Mucosa of rectum (tissue), 2 donors: ENCODE measurements at regions not wholly inside any gene's neighbourhood (a gene's known extent, or its start where the extent isn't known, plus 50 kb on each side); places are given as distances from the start of the nearest gene placed in this dataset.
"Not testable (repeated sequence)": the region's sequence is repeated elsewhere in the genome, so short reads cannot be mapped to it uniquely, and the experiment has no call there.

Experiments used
- H3K27ac ChIP-seq, 2 donors: one replicate each; pipeline ENCODE4 v1.7.0; 2013; ENCODE audit warnings: inconsistent platforms in 2 of 2, low read depth in 2 of 2, low read length in 2 of 2
- H3K27me3 ChIP-seq, 2 donors: one replicate each; pipeline ENCODE4 v1.7.0; 2013; ENCODE audit warnings: low read length in 2 of 2; ENCODE audit not compliant: control insufficient read depth in 2 of 2, insufficient read depth in 2 of 2
- H3K36me3 ChIP-seq, 2 donors: one replicate each; pipeline ENCODE4 v1.7.0; 2013; ENCODE audit warnings: low read length in 2 of 2; ENCODE audit not compliant: control insufficient read depth in 2 of 2, insufficient read depth in 2 of 2
- H3K4me1 ChIP-seq, 2 donors: one replicate each; pipeline ENCODE4 v1.7.0; 2013; ENCODE audit warnings: low read length in 2 of 2, mild to moderate bottlenecking in 1 of 2; ENCODE audit not compliant: control insufficient read depth in 2 of 2, insufficient read depth in 2 of 2
- H3K4me3 ChIP-seq, 2 donors: one replicate each; pipeline ENCODE4 v1.7.0; 2013; ENCODE audit warnings: low read length in 2 of 2
- H3K9ac ChIP-seq, 2 donors: one replicate each; pipeline ENCODE4 v1.7.0; 2013; ENCODE audit warnings: low read length in 2 of 2, low read depth in 1 of 2, mild to moderate bottlenecking in 1 of 2
- H3K9me3 ChIP-seq, 2 donors: one replicate each; pipeline ENCODE4 v1.7.0; 2013; ENCODE audit warnings: low read length in 2 of 2; ENCODE audit not compliant: control insufficient read depth in 2 of 2
- donor health status: healthy.
- donor health status: Normal muscosa, but diverticular disease.

DNA sequence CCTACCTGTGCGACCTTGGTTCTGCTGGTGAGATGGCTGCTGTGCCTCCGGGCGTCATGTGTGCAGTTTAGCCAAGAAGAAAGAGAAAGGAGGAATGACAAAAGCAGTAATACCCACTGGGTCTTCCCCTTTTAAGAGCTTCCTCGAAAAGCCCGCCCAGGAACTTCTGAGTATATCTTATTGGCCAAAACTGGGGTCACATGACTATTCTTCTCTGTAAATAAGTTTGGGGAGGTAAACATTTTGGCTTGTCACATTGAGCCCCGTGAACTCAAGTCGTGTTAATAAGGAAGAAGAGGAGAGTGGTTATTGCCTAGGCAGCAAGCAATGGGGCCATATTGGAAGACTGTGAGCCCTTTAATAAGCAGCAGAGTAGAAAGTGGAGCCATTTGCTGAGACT lies 130.4 kb upstream of the ECI2 start:
- no peak overlapping the region for H3K9ac ChIP-seq
- no peak overlapping the region for H3K27ac ChIP-seq
- H3K4me1 ChIP-seq, result no peaks in the 10 kb centered on the region
- no peaks in the 10 kb centered on the region for H3K36me3 ChIP-seq
- no peaks in the 10 kb centered on the region for H3K9me3 ChIP-seq
- no peak overlapping the region for H3K4me3 ChIP-seq
- H3K27me3 ChIP-seq, result no peaks in the 10 kb centered on the region

- Histone ChIP-seq H3K36me3 (no peaks in the 10 kb centered on the region), H3K4me3 (no peak overlapping the region), H3K9ac (no peak overlapping the region), H3K9me3 (no peaks in the 10 kb centered on the region), H3K27ac (no peak overlapping the region), H3K4me1 (no peaks in the 10 kb centered on the region), H3K27me3 (no peaks in the 10 kb centered on the region)
These were observed 129.2 kb upstream of the ECI2 start for GRCh38 chr6:4264601-4265000.

GRCh38 chr6:4264081-4264480 lies 128.7 kb upstream of the ECI2 start:
- H3K27me3 ChIP-seq, result no peaks in the 10 kb centered on the region
- H3K4me3 ChIP-seq, result no peak overlapping the region
- H3K36me3 ChIP-seq, result no peaks in the 10 kb centered on the region
- H3K27ac ChIP-seq, result no peak overlapping the region
- no peaks in the 10 kb centered on the region for H3K9me3 ChIP-seq
- H3K4me1 ChIP-seq, result no peaks in the 10 kb centered on the region
- H3K9ac ChIP-seq, result no peak overlapping the region

DNA sequence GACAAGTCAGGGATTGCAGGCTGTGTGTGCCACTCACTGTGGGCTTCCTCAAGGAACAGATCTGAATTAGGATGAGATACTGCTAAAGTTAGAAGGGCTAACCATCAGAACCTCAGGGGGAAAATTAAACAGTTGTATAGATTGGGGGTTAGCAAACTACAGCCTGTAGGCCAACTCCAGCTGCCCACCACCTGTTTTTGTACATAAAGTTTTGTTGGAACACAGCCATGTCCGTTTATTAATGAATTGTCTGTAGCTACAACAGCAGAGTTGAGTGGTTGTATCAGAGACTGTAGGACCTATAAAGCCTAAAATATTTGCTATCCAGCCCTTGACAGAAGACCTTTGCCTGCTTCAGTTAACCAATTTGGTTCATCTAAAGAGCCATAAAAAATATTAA lies 127.2 kb upstream of the ECI2 start:
- Histone ChIP-seq H3K27ac (no peak overlapping the region), H3K36me3 (no peaks in the 10 kb centered on the region), H3K27me3 (no peaks in the 10 kb centered on the region), H3K4me3 (no peak overlapping the region), H3K4me1 (no peaks in the 10 kb centered on the region), H3K9ac (no peak overlapping the region), H3K9me3 (no peaks in the 10 kb centered on the region)

DNA sequence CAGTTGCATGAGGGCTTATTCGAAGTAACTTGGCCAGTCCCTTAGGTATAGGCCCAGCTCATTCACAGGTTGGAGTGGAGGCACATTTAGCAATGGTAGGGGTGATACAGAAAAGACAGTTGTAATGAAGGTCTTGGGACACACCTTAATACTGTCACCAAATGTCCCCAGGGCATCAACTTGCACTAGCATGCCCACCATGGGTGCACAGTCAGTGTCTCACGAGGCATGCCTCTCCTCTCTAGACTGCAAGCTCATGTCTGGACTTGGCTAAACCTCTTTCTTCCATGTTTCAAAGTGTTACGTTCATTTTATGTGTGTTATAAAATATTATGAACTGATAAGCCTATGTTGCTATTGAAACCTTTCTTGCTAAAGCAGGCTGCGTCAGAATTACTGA lies 124.0 kb upstream of the ECI2 start:
- Histone ChIP-seq H3K36me3 (no peaks in the 10 kb centered on the region), H3K4me1 (no peaks in the 10 kb centered on the region), H3K4me3 (no peak overlapping the region), H3K9ac (no peak overlapping the region), H3K9me3 (no peaks in the 10 kb centered on the region), H3K27ac (no peak overlapping the region), H3K27me3 (no peaks in the 10 kb centered on the region)

DNA sequence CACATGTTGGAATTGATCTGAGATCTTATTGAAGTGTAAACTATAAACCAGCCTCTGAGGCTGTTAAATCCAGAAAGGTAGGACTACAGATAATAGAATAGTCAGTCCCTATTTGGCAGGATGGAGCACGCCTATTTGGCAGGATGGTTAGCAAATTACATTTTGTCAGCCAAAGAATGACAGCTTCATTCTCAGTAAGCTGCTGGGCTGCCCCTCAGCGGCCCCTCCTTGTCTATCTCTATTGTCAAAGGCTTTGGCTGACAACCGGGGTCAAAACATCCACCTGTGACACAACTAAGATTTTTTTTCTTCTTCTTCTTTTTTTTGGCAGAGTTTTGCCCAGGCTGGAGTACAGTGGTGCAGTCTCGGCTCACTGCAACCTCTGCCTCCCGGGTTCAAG lies 123.4 kb upstream of the ECI2 start:
- Histone ChIP-seq H3K4me1 (no peaks in the 10 kb centered on the region), H3K27me3 (no peaks in the 10 kb centered on the region), H3K36me3 (no peaks in the 10 kb centered on the region), H3K9me3 (no peaks in the 10 kb centered on the region), H3K4me3 (no peak overlapping the region), H3K9ac (no peak overlapping the region), H3K27ac (no peak overlapping the region)

DNA sequence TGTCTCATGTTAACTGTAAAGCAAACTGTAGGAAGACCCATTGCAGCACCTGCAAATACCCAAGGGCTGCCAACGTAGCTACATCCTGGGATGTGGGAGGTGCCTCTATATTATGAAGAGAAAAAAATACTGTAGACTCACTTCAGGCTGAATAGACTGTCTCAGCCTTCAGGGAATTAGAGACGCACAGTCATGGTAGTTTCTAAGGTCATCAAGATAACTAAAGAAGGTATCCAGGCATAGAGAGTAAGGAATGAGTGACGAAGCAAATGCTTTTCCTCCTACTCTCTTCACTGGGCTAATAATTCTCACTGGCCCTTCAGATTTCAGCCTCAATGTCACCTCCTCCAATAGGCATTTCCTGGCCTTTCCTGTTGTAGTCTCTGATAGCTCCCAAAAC lies 121.6 kb upstream of the ECI2 start:
- no peaks in the 10 kb centered on the region for H3K9me3 ChIP-seq
- H3K9ac ChIP-seq, result no peak overlapping the region

GRCh38 chr6:4253604-4254231 lies 118.3 kb upstream of the ECI2 start:
- Histone ChIP-seq H3K9me3 (no peaks in the 10 kb centered on the region), H3K4me1 (no peaks in the 10 kb centered on the region), H3K27me3 (no peaks in the 10 kb centered on the region), H3K9ac (no peak overlapping the region), H3K27ac (no peak overlapping the region), H3K36me3 (no peaks in the 10 kb centered on the region), H3K4me3 (no peak overlapping the region)

More for the DNA sequence above, 121.6 kb upstream of the ECI2 start:
- Histone ChIP-seq H3K27me3 (no peaks in the 10 kb centered on the region), H3K27ac (no peak overlapping the region), H3K36me3 (no peaks in the 10 kb centered on the region), H3K4me1 (no peaks in the 10 kb centered on the region), H3K4me3 (no peak overlapping the region)

DNA sequence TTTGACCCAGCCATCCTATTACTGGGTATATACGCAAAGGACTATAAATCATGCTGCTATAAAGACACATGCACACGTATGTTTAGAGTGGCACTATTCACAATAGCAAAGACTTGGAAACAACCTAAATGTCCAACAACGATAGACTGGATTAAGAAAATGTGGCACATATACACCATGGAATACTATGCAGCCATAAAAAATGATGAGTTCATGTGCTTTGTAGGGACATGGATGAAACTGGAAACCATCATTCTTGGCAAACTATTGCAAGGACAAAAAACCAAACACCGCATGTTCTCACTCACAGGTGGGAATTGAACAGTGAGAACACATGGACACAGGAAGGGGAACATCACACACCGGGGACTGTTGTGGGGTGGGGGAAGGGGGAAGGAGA lies 117.1 kb upstream of the ECI2 start:
- H3K27ac ChIP-seq, H3K9me3 ChIP-seq, H3K4me1 ChIP-seq, H3K4me3 ChIP-seq, H3K9ac ChIP-seq, H3K27me3 ChIP-seq, H3K36me3 ChIP-seq: not testable (repeated sequence)

DNA sequence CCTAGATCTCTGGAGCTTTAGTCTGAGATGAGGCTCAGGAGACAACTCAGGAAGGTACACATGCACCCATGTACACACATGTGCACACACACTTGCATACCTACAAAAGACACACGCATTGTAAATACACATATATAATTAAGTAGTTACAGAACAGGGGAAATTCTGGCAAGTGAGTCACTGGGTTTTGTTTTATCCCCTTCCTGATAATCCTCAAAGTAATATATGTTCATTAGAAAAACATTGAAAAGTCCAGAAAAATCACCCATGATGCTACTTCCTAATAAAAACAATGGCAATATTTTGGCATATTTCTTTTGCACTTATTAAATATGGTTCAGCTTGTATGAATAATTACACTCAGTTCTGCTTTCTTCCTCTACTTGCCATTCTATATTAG lies 115.3 kb upstream of the ECI2 start:
- no peak overlapping the region for H3K27ac ChIP-seq
- no peaks in the 10 kb centered on the region for H3K9me3 ChIP-seq
- H3K9ac ChIP-seq, result no peak overlapping the region
- no peaks in the 10 kb centered on the region for H3K4me1 ChIP-seq
- H3K27me3 ChIP-seq, result no peaks in the 10 kb centered on the region
- H3K36me3 ChIP-seq, result no peaks in the 10 kb centered on the region
- H3K4me3 ChIP-seq, result no peak overlapping the region

GRCh38 chr6:4243832-4244231 lies 108.5 kb upstream of the ECI2 start:
- H3K9me3 ChIP-seq, H3K4me3 ChIP-seq, H3K9ac ChIP-seq, H3K27me3 ChIP-seq, H3K36me3 ChIP-seq, H3K4me1 ChIP-seq, H3K27ac ChIP-seq: not testable (repeated sequence)
